NCI-H2171 (cell line): ENCODE measurements at regions not wholly inside any gene's neighbourhood (a gene's known extent, or its start where the extent isn't known, plus 50 kb on each side); places are given as distances from the start of the nearest gene placed in this dataset.
"Not testable (repeated sequence)": the region's sequence is repeated elsewhere in the genome, so short reads cannot be mapped to it uniquely, and the experiment has no call there.

Experiments used
- DNase-seq: peaks from one replicate; lab custom pipeline; 2025; lab: John Stamatoyannopoulos, UW

GRCh38 chr5:14054965-14055963 lies 87.9 kb upstream of the TRIO start:
- DNase-seq: no peak

DNA sequence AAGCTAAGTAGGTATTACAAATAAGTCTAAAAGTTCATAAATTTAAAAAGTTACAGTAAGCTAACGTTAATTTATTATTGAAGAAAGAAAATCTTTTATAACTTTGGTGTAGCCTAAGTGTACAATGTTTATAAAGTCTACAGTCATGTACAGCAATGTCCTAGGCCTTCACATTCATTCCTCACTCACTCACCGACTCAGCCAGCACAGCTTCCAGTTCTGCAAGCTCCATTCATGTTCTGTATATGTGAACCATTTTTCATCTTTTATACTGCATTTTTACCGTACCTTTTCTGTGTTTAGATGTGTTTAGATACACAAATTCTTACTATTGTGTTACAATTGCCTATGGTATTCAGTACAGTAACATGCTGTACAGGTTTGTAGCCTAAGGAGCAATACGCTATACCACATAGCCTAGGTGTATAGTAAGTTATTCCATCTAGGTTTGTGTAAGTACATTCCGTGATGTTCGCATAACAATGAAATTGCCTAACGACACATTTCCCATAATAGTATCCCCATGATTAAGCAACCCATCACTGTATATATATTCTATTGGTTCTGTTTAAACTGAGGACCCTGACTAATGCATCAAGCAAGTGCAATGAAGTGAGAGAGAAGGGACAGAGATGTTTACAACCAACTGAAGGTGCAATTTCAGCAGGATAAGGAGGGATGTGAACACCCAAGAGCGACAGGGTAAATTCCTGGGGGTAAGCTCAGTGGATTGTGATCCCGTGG lies 88.9 kb upstream of the TRIO start:
- DNase-seq: no peak

- DNase-seq: no peak
These were observed 92.3 kb upstream of the TRIO start for GRCh38 chr5:14050821-14051220.

GRCh38 chr5:14048434-14048833 lies 94.7 kb upstream of the TRIO start:
- DNase-seq: no peak

GRCh38 chr5:14041528-14042192 lies 97.2 kb upstream of the DNAH5 start:
- DNase-seq: no peak

DNA sequence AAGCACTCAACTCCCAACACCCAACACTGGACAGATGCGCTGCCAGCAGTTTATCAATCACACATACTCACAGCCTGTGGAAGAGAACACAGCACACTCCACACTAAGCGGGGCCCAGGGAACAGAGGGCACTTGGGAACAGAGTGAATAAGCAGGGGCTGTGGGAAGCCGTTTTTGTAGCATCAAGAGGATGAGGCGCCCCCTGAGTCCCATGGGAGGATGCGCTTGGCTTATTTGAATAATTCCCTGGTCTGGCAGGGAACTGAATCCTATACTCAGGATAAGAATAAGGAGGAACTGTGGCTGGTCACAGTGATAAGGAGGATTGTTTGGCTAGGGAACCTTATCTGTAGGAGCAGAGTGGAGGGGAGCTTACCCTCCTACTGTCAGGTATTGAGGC lies 96.1 kb upstream of the DNAH5 start:
- DNase-seq: no peak

- DNase-seq: no peak
These were observed 95.1 kb upstream of the DNAH5 start for GRCh38 chr5:14039576-14039975.

DNA sequence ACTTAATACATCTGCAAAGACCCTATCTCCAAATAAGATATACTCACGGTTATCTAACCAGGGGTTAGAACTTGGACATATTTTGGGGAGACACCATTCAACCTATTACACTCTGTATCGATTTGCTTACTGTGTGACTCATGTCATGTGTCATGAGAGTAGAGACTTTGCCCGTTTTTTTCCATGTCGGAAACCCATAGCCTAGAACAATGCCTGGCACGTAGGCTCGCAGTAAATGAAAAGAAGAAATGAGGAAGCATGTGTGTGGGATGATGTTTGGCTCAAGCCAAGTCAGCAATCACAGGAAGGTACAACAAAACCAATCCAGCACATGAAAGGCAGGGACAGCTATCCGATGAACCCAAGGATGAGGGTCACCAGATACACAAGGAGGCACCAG lies 94.6 kb upstream of the DNAH5 start:
- no peak for DNase-seq

- no peak for DNase-seq
These were observed 94.0 kb upstream of the DNAH5 start for GRCh38 chr5:14038341-14038959.

DNA sequence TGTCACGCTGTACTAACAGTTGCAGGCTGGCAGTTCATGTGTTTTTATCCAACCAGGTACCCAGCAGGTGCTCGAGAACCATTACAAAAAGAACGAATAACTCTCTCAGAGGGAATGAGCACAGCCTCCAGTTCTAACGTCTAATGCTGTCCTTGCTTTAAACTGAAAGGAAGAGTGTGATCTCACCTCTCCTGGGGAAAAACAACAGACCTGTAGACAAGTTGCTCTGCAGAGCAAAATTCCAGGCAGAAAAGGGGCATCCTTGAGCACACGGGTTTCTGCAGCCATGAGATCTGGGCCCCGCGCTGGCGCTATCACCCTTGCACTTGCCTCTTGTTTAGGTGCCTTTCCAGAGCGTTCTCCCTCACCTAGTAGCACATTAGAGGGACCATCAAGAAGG lies 92.5 kb upstream of the DNAH5 start:
- DNase-seq: no peak

GRCh38 chr5:14036514-14036913 lies 92.0 kb upstream of the DNAH5 start:
- DNase-seq: no peak

- DNase-seq: peak; percentile 24
These were observed 91.5 kb upstream of the DNAH5 start for GRCh38 chr5:14035859-14036503.

GRCh38 chr5:14034963-14035362 lies 90.5 kb upstream of the DNAH5 start:
- no peak for DNase-seq

DNA sequence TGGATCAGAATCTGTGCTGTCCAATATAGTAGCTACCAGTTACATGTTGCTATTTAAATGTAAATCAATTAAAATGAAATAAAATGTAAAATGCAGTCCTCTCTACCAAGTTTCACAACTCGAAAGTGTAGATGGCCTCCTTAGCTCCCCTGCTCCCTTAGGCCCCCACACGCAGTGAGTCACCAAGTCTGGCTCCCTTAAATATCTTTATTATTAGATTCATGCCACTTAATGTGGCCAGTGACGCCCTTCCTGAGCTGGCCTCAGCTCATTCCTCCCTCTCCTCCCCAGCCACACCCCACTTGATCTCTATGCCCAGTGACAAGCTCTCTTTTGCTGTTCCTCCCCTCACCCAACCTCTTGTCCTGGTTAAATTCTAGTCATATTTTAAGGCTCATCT lies 88.4 kb upstream of the DNAH5 start:
- DNase-seq: no peak

DNA sequence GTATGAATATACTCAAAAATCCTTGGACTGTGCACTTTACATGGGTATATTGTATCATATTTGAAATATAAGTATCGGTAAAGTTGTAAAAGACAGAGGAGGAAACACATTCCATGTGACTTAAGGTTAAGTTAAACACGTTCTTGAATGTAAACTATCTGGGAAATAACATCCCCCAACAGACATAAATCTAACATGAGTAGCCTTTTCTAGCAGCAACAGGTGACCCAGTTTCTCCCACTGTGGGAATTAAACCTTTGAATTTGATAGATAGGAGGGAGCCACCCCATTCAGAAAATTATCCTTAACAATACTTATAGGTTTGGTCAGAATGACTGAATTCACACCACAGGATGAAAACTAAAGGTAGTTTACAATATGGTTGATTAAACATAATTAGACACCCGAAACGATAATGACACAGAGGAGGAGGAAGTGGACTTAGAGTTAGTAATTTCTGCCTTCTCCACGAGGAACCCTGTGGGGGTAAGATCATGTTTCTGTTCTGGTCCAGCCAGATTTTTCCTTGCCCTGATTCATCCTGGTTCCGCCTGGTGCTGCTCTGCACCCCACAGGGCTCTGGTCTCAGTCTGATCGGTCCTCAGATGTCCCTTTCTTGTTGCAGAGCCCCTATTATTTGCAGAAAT lies 84.6 kb upstream of the DNAH5 start:
- no peak for DNase-seq

DNA sequence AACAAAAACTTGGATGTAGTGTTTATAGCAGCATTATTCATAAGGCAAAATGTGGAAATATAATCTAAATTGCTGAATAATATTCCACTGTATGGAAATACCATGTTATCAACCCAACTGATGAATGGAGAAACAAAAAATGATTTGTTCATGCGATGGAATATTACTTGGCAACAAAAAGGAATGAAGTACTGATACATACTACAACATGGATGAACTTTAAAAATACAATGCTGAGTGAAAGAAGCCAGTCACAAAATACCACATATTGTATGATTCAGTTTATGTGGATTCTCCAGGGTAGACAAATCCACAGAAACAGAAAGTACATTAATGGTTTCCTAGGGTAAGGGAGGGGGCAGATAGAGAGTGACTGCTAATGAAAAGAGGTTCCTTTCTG lies 83.7 kb upstream of the DNAH5 start:
- no peak for DNase-seq

DNA sequence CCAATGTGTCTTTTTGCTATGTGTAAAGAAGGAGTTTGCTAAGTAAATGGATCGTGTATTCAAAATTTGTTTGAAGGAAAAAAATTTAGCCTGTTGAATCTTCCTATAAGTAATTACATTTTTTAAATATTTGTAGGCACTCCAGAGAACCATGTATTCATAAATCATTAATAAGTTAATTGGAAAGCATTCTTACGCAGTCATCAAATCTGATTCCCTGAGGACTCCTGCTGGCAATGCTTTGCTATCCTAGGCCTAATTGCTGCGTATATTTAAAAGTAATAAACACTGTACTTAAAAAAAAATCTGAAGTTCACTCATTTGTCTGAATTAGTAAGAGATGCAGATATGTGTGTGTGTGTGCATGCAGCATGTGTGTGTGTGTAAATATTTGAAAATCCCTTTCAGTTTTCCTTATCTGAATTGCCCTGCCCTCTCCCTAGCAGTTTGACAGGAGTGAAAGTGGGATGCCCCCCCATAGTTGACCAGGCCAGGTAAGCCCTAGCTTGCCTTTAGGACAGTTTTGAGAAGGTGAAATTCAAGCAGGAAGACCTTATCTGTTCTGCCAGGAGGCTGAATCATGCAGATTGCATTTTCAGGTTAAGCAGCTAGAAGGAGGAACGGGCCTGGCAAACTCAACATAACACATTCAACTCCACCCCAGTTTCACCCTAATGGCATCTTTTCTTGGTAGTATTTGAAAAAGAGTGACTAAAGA lies 81.2 kb upstream of the DNAH5 start:
- DNase-seq: no peak

- DNase-seq: no peak
These were observed 78.5 kb upstream of the DNAH5 start for GRCh38 chr5:14022971-14023370.

DNA sequence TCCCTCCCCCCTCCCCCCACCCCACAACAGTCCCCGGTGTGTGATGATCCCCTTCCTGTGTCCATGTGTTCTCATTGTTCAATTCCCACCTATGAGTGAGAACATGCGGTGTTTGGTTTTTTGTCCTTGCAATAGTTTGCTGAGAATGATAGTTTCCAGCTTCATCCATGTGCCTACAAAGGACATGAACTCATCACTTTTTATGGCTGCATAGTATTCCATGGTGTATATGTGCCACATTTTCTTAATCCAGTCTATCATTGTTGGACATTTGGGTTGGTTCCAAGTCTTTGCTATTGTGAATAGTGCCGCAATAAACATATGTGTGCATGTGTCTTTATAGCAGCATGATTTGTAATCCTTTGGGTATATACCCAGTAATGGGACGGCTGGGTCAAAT lies 76.5 kb upstream of the DNAH5 start:
- not testable (repeated sequence) for DNase-seq

GRCh38 chr5:14019768-14020290 lies 75.3 kb upstream of the DNAH5 start:
- DNase-seq: no peak
